SK-N-SH (cell line): ENCODE measurements at regions not wholly inside any gene's neighbourhood (a gene's known extent, or its start where the extent isn't known, plus 50 kb on each side); places are given as distances from the start of the nearest gene placed in this dataset.
A peak's percentile ranks its signal among the peaks of the same experiment; 100 is the strongest.

ENCODE experiments used
- CTCF ChIA-PET: fragments of 300-600, 350-600 bp; formaldehyde crosslinking; extraction: SDS; loops from one replicate; lab custom pipeline; 2021; lab: Yijun Ruan, JAX
- POLR2A ChIA-PET: fragments of 350-600 bp; sonication (Branson Sonifier 250); formaldehyde crosslinking; extraction: SDS; loops from one replicate; lab custom pipeline; 2020; ENCODE audit warnings: antibody characterized with exemption, inconsistent platforms; lab: Yijun Ruan, JAX
- DNase-seq: peaks from one replicate; pipeline ENCODE4 v3.0.0; 2012
- H2AFZ ChIP-seq: fragments of 200-600 bp; sonication (generic); 2 replicates; pipeline ENCODE4 v1.8.1; 2016; ENCODE audit warnings: antibody characterized with exemption, mild to moderate bottlenecking, low read depth
- H3F3A ChIP-seq: fragments of 200-600 bp; sonication (generic); replicated peaks from 2 replicates; pipeline ENCODE3; 2016; ENCODE audit warnings: antibody characterized with exemption, mild to moderate bottlenecking; ENCODE audit not compliant: insufficient read depth
- H3K27ac ChIP-seq, 2 experiments: fragments of 200-500 bp in 1 of 2; fragments of 200-600 bp in 1 of 2; sonication (Bioruptor generic) in 1 of 2; sonication (generic), shearing (Covaris generic) in 1 of 2; 2 replicates each; pipeline versions ENCODE4 v1.5.1 to v1.6.1; 2014 to 2016; ENCODE audit warnings: low read depth in 2 of 2, inconsistent platforms in 1 of 2, low read length in 1 of 2, mild to moderate bottlenecking in 1 of 2, mixed read lengths in 1 of 2
- H3K27me3 ChIP-seq: fragments of 200-600 bp; sonication (generic), shearing (Covaris generic); 2 replicates; pipeline ENCODE4 v1.6.1; 2016; ENCODE audit warnings: mixed run types; ENCODE audit not compliant: insufficient read depth
- H3K36me3 ChIP-seq, 2 experiments: fragments of 200-500 bp in 1 of 2; fragments of 200-600 bp in 1 of 2; sonication (Bioruptor generic) in 1 of 2; sonication (generic) in 1 of 2; replicated peaks in 1 of 2; 2 replicates each; pipeline versions ENCODE3 to v1.5.1; 2014 to 2016; ENCODE audit warnings: low read length in 1 of 2, mild to moderate bottlenecking in 1 of 2; ENCODE audit not compliant: insufficient read depth in 2 of 2, control insufficient read depth in 1 of 2
- H3K4me1 ChIP-seq, 2 experiments: fragments of 200-500 bp in 1 of 2; fragments of 200-600 bp in 1 of 2; sonication (Bioruptor generic) in 1 of 2; sonication (generic), shearing (Covaris generic) in 1 of 2; 2 replicates each; pipeline versions ENCODE4 v1.5.1 to v1.6.1; 2014 to 2016; ENCODE audit warnings: low read depth in 1 of 2, low read length in 1 of 2, mixed run types in 1 of 2; ENCODE audit not compliant: insufficient read depth in 2 of 2, control insufficient read depth in 1 of 2
- H3K4me2 ChIP-seq: fragments of 200-600 bp; sonication (generic), shearing (Covaris generic); 2 replicates; pipeline ENCODE4 v1.6.1; 2017; ENCODE audit warnings: mixed run types
- H3K4me3 ChIP-seq, 2 experiments: fragments of 200-500 bp in 1 of 2; fragments of 200-600 bp in 1 of 2; sonication (Bioruptor generic) in 1 of 2; sonication (generic), shearing (Covaris generic) in 1 of 2; 2 replicates each; pipeline versions ENCODE4 v1.5.1 to v1.8.1; 2014 to 2016; ENCODE audit warnings: low read depth in 2 of 2, inconsistent platforms in 1 of 2, low read length in 1 of 2, mild to moderate bottlenecking in 1 of 2, mixed read lengths in 1 of 2, moderate library complexity in 1 of 2
- H3K79me2 ChIP-seq: fragments of 200-600 bp; sonication (generic); 2 replicates; pipeline ENCODE4 v1.8.1; 2017; ENCODE audit warnings: mild to moderate bottlenecking; ENCODE audit not compliant: insufficient read depth
- H3K9ac ChIP-seq: fragments of 200-600 bp; sonication (generic); 2 replicates; pipeline ENCODE4 v1.6.1; 2017; ENCODE audit warnings: mixed run types
- H3K9me2 ChIP-seq: fragments of 200-600 bp; sonication (generic); 2 replicates; pipeline ENCODE4 v1.6.1; 2017; ENCODE audit warnings: mixed run types
- H3K9me3 ChIP-seq: fragments of 200-600 bp; sonication (generic); 2 replicates; pipeline ENCODE4 v1.6.1; 2017; ENCODE audit warnings: mixed run types, mild to moderate bottlenecking, moderate library complexity
- H4K20me1 ChIP-seq: fragments of 200-600 bp; sonication (generic); 2 replicates; pipeline ENCODE4 v1.6.1; 2017; ENCODE audit warnings: mild to moderate bottlenecking, mixed run types; ENCODE audit not compliant: insufficient read depth
- CHD2 ChIP-seq: fragments of 150-350 bp; IDR thresholded peaks from 2 replicates; pipeline ENCODE4 v1.6.1; 2018; ENCODE audit warnings: low read length; ENCODE audit not compliant: partially characterized antibody
- FOSL2 ChIP-seq: IDR thresholded peaks from 2 replicates; pipeline ENCODE4 v1.4.0; 2012; ENCODE audit warnings: low read depth, mild to moderate bottlenecking, moderate library complexity, borderline replicate concordance
- JUND ChIP-seq: IDR thresholded peaks from 2 replicates; pipeline ENCODE4 v1.4.0; 2012
- NRF1 ChIP-seq: IDR thresholded peaks from 2 replicates; pipeline ENCODE4 v1.6.1; 2012; ENCODE audit warnings: low read depth, mild to moderate bottlenecking, low read length
- POLR2AphosphoS5 ChIP-seq: IDR thresholded peaks from 2 replicates; pipeline ENCODE4 v1.6.1; 2012; ENCODE audit warnings: low read depth, low read length
- RAD21 ChIP-seq: IDR thresholded peaks from 2 replicates; pipeline ENCODE4 v1.6.1; 2012; ENCODE audit warnings: mild to moderate bottlenecking, low read length
- RCOR1 ChIP-seq: fragments of 150-350 bp; IDR thresholded peaks from 2 replicates; pipeline ENCODE4 v1.6.1; 2017; ENCODE audit warnings: antibody characterized with exemption, low read length
- RFX5 ChIP-seq: IDR thresholded peaks from 2 replicates; pipeline ENCODE4 v1.6.1; 2012; ENCODE audit warnings: mild to moderate bottlenecking, improper control_type of control experiment, low read length
- TCF12 ChIP-seq: IDR thresholded peaks from 2 replicates; pipeline ENCODE4 v1.4.0; 2012
- TEAD4 ChIP-seq: IDR thresholded peaks from 2 replicates; pipeline ENCODE4 v1.4.0; 2012; ENCODE audit warnings: mild to moderate bottlenecking, borderline replicate concordance; ENCODE audit not compliant: insufficient read depth
- WGBS: methylation state at CpG from one replicate; pipeline ENCODE4 v1.1.6; 2017; ENCODE audit warnings: low lambda C conversion rate; 5-methylcytosine and 5-hydroxymethylcytosine counted together
- TF ChIP-seq, protein P1 (sequence below): IDR thresholded peaks from 2 replicates; pipeline ENCODE4 v1.6.1; 2012; ENCODE audit warnings: mild to moderate bottlenecking, low read depth, low read length, moderate library complexity
- TF ChIP-seq, protein P2 (sequence below): fragments of 150-350 bp; IDR thresholded peaks from 2 replicates; pipeline ENCODE4 v1.6.1; 2016; ENCODE audit warnings: mild to moderate bottlenecking, low read depth, low read length
- TF ChIP-seq, protein P3 (sequence below): IDR thresholded peaks from 2 replicates; pipeline ENCODE4 v1.4.0; 2012; ENCODE audit warnings: low read depth, borderline replicate concordance
- TF ChIP-seq, protein P4 (sequence below): fragments of 200-600 bp; sonication (generic); IDR thresholded peaks from 2 replicates; pipeline ENCODE4 v1.6.1; 2017; ENCODE audit warnings: antibody characterized with exemption, mild to moderate bottlenecking, moderate library complexity

DNA sequence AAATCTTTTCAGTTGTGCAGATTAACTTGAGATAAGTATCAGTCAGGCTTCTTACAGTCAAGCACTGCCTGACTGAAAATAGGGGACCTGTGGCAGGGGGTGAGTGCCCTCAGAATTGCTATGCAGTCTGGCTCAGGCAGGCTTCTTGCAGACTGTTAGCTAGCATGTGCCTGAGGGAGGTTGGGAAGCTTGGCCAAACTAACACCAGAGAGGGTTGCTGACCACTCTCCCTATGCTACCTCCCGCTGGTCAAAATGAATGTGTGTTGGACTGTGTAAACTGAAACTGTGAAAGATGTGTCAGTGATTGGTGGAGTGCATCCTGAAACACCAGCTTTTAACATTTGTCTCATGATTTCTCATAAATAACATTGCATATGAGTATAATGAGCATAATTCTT is 622.3 kb upstream of the IMPG1 start (continued):
- TF ChIP-seq RFX5 (no peak), RCOR1 (no peak), POLR2AphosphoS5 (no peak), TCF12 (no peak), JUND (no peak)
- TF ChIP-seq, protein P1, sequence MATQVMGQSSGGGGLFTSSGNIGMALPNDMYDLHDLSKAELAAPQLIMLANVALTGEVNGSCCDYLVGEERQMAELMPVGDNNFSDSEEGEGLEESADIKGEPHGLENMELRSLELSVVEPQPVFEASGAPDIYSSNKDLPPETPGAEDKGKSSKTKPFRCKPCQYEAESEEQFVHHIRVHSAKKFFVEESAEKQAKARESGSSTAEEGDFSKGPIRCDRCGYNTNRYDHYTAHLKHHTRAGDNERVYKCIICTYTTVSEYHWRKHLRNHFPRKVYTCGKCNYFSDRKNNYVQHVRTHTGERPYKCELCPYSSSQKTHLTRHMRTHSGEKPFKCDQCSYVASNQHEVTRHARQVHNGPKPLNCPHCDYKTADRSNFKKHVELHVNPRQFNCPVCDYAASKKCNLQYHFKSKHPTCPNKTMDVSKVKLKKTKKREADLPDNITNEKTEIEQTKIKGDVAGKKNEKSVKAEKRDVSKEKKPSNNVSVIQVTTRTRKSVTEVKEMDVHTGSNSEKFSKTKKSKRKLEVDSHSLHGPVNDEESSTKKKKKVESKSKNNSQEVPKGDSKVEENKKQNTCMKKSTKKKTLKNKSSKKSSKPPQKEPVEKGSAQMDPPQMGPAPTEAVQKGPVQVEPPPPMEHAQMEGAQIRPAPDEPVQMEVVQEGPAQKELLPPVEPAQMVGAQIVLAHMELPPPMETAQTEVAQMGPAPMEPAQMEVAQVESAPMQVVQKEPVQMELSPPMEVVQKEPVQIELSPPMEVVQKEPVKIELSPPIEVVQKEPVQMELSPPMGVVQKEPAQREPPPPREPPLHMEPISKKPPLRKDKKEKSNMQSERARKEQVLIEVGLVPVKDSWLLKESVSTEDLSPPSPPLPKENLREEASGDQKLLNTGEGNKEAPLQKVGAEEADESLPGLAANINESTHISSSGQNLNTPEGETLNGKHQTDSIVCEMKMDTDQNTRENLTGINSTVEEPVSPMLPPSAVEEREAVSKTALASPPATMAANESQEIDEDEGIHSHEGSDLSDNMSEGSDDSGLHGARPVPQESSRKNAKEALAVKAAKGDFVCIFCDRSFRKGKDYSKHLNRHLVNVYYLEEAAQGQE: no peak
- TF ChIP-seq, protein P2, sequence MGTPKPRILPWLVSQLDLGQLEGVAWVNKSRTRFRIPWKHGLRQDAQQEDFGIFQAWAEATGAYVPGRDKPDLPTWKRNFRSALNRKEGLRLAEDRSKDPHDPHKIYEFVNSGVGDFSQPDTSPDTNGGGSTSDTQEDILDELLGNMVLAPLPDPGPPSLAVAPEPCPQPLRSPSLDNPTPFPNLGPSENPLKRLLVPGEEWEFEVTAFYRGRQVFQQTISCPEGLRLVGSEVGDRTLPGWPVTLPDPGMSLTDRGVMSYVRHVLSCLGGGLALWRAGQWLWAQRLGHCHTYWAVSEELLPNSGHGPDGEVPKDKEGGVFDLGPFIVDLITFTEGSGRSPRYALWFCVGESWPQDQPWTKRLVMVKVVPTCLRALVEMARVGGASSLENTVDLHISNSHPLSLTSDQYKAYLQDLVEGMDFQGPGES: no peak
- TF ChIP-seq, all 33 proteins: peak for 0

DNA sequence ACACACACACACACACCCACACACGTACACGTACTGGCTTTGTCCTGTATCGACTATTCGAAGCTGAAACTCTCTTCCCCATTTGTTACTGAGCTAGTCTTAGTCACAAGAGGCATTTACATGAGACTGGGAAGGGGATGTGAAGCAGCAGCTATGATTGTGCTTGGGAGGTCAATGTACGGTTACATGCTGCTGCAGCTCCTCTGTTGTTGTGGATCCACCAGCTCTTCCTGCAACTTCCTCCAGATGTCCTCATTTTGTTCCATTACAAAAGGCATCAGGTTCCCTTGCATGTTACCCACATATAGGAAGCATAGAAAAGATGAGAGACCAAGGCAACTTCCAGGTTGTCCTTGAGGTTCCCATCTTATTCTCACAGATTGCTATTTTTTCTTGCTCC is 612.4 kb upstream of the IMPG1 start:
- WGBS: 3% methylated on average over 5 of the region's 5 CpGs
- ChIA-PET POLR2A (no interaction called here), CTCF (interaction anchor here (0.8 to 1.0 kb wide), 2 partner anchors 12 to 176 kb away, joined by 3 read pairs; no protein-coding TSS in a partner anchor)
- Histone ChIP-seq H3K36me3 (no peaks in the 10 kb centered on the region), H3K79me2 (no peaks in the 10 kb centered on the region), H3K9ac (no peak overlapping the region), H3F3A (no peaks in the 10 kb centered on the region), H3K9me2 (no peaks in the 10 kb centered on the region), H3K9me3 (no peaks in the 10 kb centered on the region), H3K4me2 (no peak overlapping the region), H2AFZ (no peak overlapping the region), H3K27me3 (no peaks in the 10 kb centered on the region), H3K4me3 (no peak overlapping the region), H4K20me1 (no peaks in the 10 kb centered on the region), H3K4me1 (no peaks in the 10 kb centered on the region), H3K27ac (no peak overlapping the region)
- no peak for DNase-seq
- TF ChIP-seq RAD21: no peak
- TF ChIP-seq, protein P3, sequence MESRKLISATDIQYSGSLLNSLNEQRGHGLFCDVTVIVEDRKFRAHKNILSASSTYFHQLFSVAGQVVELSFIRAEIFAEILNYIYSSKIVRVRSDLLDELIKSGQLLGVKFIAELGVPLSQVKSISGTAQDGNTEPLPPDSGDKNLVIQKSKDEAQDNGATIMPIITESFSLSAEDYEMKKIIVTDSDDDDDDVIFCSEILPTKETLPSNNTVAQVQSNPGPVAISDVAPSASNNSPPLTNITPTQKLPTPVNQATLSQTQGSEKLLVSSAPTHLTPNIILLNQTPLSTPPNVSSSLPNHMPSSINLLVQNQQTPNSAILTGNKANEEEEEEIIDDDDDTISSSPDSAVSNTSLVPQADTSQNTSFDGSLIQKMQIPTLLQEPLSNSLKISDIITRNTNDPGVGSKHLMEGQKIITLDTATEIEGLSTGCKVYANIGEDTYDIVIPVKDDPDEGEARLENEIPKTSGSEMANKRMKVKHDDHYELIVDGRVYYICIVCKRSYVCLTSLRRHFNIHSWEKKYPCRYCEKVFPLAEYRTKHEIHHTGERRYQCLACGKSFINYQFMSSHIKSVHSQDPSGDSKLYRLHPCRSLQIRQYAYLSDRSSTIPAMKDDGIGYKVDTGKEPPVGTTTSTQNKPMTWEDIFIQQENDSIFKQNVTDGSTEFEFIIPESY: no peak
- TF ChIP-seq TEAD4: no peak
- TF ChIP-seq NRF1: no peak
- no peak for TF ChIP-seq FOSL2
- TF ChIP-seq CHD2: no peak
- TF ChIP-seq, protein P1: no peak
- TF ChIP-seq, protein P4, sequence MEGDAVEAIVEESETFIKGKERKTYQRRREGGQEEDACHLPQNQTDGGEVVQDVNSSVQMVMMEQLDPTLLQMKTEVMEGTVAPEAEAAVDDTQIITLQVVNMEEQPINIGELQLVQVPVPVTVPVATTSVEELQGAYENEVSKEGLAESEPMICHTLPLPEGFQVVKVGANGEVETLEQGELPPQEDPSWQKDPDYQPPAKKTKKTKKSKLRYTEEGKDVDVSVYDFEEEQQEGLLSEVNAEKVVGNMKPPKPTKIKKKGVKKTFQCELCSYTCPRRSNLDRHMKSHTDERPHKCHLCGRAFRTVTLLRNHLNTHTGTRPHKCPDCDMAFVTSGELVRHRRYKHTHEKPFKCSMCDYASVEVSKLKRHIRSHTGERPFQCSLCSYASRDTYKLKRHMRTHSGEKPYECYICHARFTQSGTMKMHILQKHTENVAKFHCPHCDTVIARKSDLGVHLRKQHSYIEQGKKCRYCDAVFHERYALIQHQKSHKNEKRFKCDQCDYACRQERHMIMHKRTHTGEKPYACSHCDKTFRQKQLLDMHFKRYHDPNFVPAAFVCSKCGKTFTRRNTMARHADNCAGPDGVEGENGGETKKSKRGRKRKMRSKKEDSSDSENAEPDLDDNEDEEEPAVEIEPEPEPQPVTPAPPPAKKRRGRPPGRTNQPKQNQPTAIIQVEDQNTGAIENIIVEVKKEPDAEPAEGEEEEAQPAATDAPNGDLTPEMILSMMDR: peak; percentile 17; the same call in 1 of the 2 replicates
- TF ChIP-seq RFX5: no peak
